Activated CD8-positive, alpha-beta memory T cell treated with anti-CD3 and anti-CD28 coated beads for 1 hour (primary cell): ENCODE measurements at regions not wholly inside any gene's neighbourhood (a gene's known extent, or its start where the extent isn't known, plus 50 kb on each side); places are given as distances from the start of the nearest gene placed in this dataset.

Experiments used
- DNase-seq, 2 donors: peaks; one replicate each; pipeline ENCODE4 v3.0.0-alpha.2; 2020; ENCODE audit warnings: low read depth in 1 of 2; ENCODE audit errors: extremely low read depth in 1 of 2

DNA sequence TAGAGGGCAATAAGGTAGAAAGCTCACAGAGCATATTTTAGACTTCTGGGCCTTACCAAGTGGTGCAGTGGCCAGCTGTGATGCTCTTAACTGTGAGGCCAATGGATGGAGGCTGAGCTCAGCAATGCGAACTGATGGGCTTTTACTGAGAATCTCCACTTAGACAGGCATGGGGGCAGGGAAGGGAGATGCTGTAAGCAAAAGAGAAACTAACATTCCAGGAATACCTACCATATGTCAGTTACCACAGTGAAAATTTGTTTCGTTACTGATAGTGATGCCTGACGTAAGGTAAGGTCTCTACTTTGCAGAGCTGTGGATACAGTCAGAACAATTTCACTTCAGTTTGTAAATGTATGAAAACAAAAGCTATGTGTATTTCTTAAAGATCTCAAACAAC lies 250.6 kb upstream of the ZFHX3 start:
- DNase-seq = no peak

DNA sequence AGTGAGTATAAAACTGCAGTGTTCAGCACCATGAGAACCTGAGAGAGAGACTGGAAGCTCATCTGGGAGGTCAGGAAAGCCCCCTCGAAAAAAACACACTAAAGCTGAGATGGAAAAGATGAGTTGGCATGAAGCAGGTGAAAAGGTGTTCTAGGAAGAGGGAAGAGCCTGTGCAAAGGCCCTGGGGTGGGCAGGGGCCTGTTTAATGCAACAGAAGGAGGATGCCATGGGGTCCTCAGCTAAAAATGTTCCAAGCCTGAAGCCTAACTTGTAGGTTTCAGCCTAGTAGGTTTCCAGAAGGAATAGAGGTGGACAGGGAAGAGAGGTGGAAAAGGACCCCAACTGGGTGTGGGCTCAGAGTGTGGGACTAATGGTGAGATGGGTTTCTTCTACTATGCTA lies 242.3 kb upstream of the ZFHX3 start:
- no peak for DNase-seq

DNA sequence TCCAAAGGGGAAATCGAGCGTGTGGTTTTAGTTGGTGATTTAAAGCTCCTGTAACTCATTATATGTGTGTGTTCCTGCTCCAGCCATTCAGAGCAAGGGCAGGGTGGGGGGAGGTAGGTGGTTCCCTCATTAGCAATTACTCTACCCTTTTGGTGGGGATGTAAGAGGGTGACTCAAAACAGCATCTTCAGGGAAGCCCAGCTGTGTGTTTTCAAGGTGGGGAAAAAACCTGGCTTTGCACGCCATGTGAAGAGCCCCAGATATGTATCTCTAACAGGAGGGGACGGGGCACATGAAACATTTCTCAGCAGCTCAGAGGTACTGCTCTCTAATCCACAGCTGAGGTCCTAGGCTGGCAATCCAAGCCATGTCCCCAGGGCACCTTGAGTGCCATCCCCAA lies 241.3 kb upstream of the ZFHX3 start:
- DNase-seq = no peak

DNA sequence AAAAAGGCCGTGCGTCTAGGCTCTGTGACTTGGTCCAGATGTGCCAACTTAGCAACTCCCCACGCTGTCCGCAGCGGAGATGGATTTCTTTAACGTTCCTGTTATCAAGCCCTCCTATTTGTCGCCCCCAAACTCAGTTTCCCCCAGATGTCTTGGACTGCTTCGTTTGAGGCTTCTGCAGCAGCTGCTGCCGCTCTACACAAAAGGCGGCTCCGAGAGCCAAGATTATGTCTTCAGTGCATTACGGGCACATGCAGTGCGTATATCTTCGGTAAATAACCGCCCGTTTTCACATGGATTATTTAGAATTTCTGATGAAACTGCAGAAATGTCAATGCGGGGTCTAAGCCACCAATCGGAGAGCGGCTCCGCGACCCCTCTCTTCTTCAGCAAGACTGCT lies 240.6 kb upstream of the ZFHX3 start:
- no peak for DNase-seq

DNA sequence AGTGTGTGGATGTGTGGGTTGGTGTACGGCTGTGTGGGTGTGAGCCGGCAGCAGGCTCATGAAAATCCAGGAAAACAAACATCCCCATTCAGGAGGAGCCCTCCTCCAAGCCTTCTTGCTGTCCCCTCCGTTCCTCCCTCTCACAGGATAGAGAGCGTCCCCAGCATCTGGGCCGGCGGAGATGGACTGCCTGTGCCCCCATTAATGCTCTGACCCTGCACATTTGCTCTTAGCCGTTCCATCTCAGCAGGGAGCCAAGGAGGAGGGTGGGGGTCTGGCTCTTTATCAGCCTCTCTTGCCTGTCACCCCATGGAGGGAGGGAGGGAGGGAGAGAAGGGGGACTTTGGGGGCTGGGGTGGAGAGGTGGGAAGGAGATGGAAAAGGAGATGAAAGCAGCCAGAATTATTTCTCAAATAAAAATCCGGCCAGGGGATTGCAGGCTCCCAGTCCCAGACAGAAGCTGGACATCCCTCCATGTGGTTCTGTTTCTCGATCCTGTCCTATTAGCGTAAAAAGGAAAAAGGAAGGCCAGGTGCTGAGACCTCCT lies 240.0 kb upstream of the ZFHX3 start:
- no peak for DNase-seq

DNA sequence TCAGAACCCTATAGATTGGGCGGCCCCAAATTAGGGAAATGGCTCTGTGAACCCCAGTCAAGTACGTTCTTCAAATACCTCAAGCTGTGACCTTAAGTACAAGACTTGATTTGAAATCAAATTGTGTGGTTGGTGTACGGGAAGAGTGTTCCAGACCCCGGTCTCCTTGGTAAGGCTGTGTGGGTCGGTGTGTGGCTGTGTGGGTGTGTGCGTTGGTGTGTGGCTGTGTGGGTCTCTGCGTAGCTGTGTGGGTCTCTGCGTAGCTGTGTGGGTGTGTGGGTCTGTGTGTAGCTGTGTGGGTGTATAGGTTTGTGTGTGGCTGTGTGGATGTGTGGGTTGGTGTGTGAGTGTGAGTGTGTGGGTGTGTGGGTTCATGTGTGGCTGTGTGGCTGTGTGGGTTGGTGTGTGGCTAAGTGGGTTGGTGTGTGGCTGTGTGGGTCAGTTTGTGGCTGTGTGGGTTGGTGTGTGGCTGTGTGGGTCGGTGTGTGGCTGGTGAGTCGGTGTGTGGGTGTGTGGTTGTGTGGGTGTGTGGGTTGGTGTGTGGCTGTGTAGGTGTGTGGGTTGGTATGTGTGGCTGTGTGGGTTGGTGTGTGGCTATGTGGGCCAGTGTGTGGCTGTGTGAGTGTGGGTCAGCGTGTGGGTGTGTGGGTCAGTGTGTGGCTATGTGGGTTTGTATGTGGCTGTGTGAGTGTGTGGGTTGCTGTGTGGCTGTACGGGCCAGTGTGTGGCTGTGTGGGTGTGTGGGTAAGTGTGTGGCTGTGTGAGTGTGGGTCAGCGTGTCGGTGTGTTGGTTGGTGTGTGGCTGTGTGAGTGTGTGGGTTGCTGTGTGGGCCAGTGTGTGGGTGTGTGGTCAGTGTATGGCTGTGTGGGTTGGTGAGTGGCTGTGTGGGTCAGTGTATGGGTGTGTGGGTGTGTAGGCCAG lies 238.7 kb upstream of the ZFHX3 start:
- no peak for DNase-seq

DNA sequence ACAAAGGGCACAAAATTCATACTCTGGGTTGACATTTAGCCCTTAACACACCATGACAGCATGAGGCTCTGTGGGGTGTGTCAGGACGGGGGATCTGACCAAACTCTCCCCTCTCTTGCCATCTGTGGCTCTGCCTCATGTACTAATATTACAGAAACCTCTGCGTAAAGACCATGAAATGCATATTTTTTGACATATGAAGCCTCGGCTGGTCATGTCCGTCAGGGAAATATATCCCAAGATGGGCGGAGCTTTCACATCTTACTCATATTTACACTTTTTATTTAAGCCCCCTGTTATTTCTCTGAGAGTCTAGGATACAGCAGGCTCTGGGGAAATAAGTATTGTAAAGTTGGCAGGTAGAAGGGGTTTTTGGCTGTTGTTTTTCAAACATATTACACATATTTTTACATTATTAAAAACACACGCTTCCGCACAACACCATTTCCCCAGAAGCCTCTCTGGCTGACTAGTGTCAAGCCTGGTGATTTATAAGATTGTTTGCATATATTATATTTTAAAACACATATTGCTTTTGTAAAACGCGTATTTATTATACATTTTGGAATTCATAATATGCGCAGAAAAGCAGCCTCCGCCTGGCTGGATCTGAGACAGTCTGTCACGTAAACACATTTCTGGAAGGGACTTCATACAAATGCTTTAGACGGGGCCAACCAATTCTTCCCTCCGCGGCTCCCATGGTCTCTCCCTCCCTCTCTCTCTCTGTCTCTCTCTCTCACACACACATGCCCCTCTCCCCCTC lies 237.7 kb upstream of the ZFHX3 start:
- DNase-seq = no peak

DNA sequence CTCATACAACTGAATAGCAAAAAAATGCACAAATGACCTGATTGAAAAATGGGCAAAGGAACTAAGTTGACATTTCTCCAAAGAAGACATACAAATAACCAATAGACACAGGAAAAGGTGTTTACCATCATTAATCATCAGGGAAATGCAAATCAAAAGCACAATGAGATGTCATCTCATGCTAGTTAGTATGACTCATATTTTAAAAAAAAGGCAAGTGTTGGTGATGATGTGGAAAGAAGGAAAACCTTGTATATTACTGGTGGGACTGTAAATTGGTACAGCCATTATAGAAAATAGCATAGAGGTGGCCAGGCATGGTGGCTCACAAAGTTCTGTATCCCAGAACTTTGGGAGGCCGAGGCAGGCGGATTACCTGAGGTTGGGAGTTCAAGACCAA lies 232.5 kb upstream of the ZFHX3 start:
- no peak for DNase-seq

DNA sequence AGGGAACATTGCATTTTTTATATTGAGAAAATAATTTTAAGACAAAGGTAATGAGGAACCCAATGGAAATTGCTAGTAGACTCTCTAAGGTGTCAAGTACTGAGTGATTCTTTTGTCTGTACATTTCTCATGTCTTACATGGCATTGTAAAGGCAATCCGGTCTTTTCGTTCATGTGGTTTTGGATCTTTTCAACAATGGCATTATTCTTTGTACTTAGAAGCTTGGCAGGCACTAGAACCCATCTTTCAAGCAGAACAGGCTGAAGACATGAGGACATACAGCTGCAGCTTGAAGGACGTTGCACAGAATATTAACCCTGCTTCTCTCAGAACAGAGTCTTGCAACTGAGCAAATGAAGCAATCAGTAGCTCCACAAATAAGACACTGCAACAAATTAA lies 231.5 kb upstream of the ZFHX3 start:
- no peak for DNase-seq

DNA sequence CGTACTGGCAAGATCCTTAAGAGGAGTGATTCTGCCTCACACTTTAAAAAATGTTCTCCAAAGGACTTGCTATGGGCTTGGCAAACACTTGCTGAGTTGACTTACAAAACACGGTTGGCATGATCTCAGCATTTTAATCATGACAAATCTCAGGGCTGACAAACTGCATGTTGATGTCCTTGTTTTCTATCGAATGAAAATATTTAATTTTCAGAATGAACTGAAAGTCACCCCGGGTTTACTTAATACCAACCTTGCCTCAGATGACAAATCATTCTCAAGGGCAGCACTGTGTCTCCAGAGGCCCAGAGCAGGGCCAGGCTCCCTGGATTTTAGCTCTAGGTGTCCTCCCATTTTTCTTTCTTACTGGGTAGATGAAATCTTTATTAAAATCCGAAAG lies 229.1 kb upstream of the ZFHX3 start:
- DNase-seq = no peak

DNA sequence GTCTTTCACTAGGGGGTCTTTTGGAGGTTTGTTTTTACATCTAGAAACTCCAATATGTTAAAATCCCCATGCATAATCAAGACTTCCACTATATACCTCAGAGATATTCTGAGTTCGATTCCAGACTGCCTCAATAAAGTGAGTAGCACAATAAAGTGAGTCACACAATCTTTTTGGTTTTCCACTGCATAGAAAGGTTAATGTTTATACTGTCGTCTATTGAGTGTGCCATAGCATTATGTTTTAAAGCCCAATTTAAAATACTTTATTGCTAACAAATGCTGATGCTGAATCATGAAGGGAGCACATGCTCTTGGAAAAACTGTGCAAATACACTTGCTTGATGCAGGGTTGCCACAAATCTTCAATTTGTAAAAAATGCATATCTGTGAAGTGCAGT lies 227.5 kb upstream of the ZFHX3 start:
- DNase-seq = no peak

DNA sequence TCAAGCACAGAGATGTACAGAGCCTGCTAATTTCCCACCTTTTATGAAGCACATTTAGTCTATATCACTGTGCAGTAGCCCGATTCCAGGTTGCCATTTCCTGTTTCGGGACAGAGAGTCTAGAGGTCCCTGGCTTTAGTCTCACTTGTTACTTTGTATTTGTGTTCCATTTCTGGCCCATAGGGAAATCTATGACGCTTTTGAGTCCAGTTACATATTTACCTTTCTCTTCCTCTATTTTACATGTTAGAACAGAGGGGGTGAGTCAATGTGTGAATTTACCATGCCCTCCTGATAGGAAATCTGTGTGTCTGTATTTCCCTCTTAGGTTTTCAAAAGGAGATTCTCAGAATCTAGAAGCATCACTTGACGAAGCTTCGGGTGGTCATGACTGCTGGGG lies 227.1 kb upstream of the ZFHX3 start:
- DNase-seq = no peak

DNA sequence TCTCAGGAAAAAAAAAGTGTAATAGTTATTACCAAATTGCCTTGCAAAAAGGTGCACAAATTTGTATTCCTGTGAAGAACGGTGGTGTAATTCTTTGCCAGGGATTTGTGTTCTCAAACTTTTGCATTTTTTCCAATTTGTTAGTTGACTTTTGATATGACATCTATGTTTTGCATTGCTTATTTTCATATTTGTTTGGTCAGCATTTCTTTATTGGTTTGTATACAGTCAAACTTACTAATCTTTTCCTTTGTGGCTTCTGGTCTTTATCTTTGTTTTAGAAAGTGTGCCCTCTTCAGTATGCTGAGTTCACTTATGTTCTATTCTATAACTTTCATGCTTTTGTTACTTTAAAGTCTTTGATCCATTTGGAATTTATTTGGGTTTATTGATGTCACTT lies 226.2 kb upstream of the ZFHX3 start:
- no peak for DNase-seq

DNA sequence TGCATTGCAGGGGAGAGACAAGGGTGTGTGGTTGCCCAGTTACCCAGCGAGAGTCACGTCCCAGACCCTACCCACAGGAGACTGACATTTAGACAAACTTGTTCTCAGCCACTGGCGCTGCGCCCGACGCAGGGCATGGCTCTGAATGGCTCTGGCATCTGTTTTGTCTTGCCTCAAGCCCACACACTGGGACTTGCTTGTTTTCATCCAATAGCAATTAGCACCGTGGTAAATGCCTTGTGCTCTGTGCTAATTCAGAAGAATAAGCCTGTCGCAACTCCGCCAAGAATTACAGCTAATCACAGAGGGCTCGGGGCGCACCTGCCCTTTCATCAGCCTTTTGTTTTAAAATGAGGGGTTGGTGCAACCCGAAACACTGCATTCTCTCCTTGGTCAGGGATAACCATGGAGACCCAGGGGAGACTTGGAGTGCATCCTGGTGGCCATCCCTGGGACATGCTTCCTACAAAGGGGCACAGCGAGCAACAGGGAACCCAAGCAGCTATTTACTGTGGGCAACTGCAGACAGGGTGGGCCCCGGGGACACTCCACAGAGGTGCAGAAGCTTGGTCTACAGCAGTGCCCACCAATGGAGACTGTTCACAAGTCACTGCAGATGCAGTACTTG lies 220.6 kb upstream of the ZFHX3 start:
- no peak for DNase-seq

DNA sequence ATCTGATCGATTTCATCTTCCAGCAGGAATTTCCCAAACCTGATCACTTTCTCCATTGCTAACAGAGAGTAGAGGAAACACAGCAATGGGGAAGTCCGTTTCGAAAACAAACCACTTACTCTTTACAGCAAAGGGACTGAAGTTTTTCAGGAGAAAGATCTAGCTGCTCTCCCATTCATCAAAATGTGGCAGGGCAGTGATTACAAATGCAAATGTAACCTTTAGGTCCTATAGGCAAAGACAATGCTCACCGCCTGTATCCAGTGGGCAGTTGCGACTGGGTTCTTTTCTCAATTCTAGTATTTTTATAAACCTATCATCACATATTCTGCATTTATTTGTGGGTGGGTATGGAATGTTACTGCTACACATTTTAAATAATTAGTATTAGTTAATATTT lies 218.0 kb upstream of the ZFHX3 start:
- DNase-seq = no peak

DNA sequence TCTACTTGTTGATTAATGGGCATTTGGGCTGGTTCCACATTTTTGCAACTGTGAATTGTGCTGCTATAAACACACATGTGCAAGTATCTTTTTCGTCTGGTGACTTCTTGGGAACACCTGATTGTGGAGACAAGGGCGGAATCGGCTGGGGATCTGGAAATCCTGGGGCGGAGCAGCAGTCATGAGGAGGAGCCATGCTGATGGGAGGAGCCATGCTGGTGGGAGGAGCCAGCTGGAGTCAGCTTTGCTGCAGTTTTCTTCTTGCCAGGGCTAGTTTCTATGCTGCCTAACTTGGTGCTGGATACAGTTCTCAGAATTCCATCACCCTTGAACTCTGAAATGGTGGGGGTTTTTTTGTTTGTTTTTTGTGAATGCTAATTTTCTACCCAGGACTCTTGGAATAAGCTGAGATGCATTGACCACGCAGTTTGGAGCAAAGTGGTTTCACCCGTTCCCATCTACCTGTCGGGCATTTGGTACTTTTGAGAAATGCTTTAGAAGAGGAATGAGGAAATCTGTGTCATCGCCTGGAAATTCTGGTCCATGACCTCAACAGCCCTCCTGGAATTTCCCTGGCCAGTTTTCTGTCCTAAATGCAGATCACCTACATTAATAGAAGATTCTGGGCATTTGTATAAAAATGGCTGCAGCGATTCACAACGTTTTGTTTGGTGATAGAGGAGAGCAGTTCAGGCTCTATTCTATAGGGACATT lies 217.4 kb upstream of the ZFHX3 start:
- no peak for DNase-seq

DNA sequence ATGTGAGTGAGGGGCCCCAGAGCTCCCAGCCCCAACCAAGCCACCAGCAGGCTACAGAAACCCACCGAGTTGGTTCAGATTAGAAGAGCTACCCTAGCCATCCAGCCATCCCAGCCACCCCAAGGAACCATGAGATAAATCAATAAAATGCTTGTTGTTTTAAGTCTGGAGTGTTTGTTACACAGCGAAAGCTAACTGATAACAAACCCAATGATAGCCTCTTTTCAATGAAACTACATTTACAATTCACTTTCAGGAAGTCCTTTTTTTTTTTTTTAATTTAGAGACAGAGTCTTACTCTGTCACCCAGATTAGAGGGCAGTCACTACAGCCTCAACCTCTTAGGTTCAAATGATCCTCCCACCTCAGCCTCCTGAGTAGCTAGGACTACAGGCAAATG lies 215.0 kb upstream of the ZFHX3 start:
- no peak for DNase-seq

DNA sequence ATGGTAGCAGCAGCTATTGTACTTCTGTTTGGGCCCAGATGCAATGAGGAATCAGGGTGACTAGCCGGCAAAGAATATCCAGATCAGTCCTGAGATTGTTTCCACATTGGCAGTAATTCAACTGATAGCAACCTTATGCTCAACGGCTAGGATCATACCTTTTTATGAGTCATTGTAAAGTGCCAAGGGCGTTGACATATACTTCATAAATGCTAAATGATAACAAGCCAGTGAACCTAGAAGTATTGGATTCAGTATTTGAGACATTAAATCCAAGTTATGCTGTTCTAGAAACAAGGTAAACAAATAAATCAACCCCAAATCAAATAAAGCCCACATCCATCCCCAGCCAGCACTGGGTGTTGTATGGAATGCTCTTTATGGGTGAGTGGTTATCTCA lies 207.1 kb upstream of the ZFHX3 start:
- DNase-seq = no peak

DNA sequence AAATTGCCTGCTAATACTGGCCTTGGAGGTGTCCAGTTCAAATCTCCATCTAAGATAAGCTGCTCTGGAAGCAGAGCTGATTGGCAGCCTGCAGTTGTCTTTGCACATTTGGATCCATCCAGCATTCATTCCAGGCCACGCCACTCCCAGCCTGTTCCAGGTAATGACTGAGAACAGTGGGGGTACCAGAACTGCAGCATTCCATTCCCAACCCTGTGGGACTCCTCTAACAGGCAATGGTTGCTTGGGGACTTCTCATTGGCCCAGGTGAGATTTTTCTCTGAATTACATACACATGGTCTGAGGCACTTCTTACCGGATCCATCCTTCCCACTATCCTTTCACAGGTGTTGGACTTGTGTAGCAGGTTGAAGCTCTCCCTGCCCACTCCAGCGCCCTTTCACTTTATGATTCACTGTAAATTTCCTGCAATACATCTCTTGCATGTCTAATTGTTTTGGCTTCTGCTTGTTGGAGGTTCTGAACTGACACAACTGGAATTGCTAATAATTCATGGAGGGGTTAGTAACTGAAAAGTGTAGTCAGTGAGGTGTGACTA lies 206.1 kb upstream of the ZFHX3 start:
- no peak for DNase-seq

DNA sequence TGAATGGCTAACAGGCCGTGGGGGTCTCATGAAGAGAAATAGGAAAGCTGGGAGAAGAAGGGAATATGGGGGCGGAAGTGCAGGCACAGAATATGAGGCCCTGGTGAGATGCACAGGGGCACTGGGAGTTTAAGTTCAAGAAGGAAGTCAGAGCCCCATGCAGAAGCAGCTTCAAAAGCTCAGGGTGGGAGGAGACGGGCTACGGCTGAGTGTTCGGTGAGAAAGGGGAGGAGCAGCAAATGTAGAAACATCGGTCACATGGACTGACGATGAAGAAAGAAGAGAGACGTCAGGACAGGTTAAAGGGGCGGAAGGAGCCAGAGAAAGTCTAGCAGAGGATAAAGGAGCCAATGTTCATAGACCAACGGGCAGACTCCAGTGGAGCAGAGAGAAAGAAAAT lies 204.5 kb upstream of the ZFHX3 start:
- no peak for DNase-seq

DNA sequence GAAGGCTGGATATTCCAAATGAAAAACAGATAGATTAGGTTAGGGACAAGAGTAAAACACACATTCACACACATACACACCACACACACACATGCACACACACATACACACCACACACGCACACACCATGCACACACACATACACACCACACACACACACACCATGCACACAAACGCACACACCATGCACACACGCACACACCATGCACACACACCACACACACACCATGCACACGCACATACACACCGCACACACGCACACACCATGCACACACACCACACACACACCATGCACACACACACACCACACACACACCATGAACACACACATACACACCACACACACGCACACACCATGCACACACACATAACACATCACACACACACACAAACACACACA lies 203.7 kb upstream of the ZFHX3 start:
- no peak for DNase-seq
